Astrocyte (in vitro differentiated cells and primary cell): ENCODE measurements at regions not wholly inside any gene's neighbourhood (a gene's known extent, or its start where the extent isn't known, plus 50 kb on each side); places are given as distances from the start of the nearest gene placed in this dataset.
"Not testable (repeated sequence)": the region's sequence is repeated elsewhere in the genome, so short reads cannot be mapped to it uniquely, and the experiment has no call there.

Experiments
- EZH2 ChIP-seq: IDR thresholded peaks from 2 replicates; pipeline ENCODE4 v1.6.1; 2012; ENCODE audit warnings: mild to moderate bottlenecking, low read length, inconsistent platforms; ENCODE audit not compliant: insufficient read depth
- TF ChIP-seq, protein P1 (sequence below): IDR thresholded peaks from 2 replicates; pipeline ENCODE4 v1.5.1; 2011; ENCODE audit warnings: low read depth, mild to moderate bottlenecking, inconsistent platforms, low read length, moderate library complexity; ENCODE audit not compliant: insufficient read depth

GRCh38 chr2:185988907-185989306 is 250.3 kb downstream of the FSIP2 start:
- TF ChIP-seq, protein P1, sequence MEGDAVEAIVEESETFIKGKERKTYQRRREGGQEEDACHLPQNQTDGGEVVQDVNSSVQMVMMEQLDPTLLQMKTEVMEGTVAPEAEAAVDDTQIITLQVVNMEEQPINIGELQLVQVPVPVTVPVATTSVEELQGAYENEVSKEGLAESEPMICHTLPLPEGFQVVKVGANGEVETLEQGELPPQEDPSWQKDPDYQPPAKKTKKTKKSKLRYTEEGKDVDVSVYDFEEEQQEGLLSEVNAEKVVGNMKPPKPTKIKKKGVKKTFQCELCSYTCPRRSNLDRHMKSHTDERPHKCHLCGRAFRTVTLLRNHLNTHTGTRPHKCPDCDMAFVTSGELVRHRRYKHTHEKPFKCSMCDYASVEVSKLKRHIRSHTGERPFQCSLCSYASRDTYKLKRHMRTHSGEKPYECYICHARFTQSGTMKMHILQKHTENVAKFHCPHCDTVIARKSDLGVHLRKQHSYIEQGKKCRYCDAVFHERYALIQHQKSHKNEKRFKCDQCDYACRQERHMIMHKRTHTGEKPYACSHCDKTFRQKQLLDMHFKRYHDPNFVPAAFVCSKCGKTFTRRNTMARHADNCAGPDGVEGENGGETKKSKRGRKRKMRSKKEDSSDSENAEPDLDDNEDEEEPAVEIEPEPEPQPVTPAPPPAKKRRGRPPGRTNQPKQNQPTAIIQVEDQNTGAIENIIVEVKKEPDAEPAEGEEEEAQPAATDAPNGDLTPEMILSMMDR = not testable (repeated sequence)
- not testable (repeated sequence) for TF ChIP-seq EZH2
